HepG2 (cell line): ENCODE measurements at regions not wholly inside any gene's neighbourhood (a gene's known extent, or its start where the extent isn't known, plus 50 kb on each side); places are given as distances from the start of the nearest gene placed in this dataset.

Source experiments
- ATAC-seq: fragments of 200-7000 bp; cut with Tn5 transposase; 3 replicates; pipeline ENCODE4 v1.9.1; 2020; ENCODE audit warnings: mild to moderate bottlenecking, moderate library complexity
- BruUV-seq: library from RNA; stranded (reverse); fragments of 400-500 nt; replicated peaks from 2 replicates; lab custom pipeline; 2021; lab: Mats Ljungman, UMichigan
- CTCF ChIA-PET: fragments of 300-600 bp; formaldehyde crosslinking; extraction: SDS; loops from one replicate; lab custom pipeline; 2021; ENCODE audit warnings: low total read pairs, inconsistent platforms, low intra/inter-chr PET ratio; lab: Yijun Ruan, JAX
- POLR2A ChIA-PET: fragments of 350-600 bp; sonication (Branson Sonifier 250); formaldehyde crosslinking; loops from one replicate; lab custom pipeline; 2020; ENCODE audit warnings: antibody characterized with exemption, inconsistent platforms; lab: Yijun Ruan, JAX
- DNase-seq: peaks from one replicate; pipeline ENCODE4 v3.0.0-alpha.2; 2015; ENCODE audit warnings: low spot score
- FAIRE-seq: peaks from 3 replicates; lab custom pipeline; 2011; peaks lifted over from hg19 to GRCh38; lab: Jason Lieb, UNC
- H2AFZ ChIP-seq: one replicate; pipeline ENCODE4 v1.6.1; 2011; ENCODE audit warnings: low read length, inconsistent platforms
- H3K27ac ChIP-seq: fragments of 300-600 bp; 3 replicates; pipeline ENCODE4 v1.8.0; 2011; ENCODE audit warnings: mixed run types, mild to moderate bottlenecking, mixed read lengths, low read length, inconsistent platforms; ENCODE audit not compliant: insufficient read depth; ENCODE audit errors: extremely low read length
- H3K27me3 ChIP-seq, 2 experiments: fragments of 200-600 bp in 1 of 2; 2 replicates in 1 of 2; 3 replicates in 1 of 2; pipeline versions ENCODE4 v1.6.0 to v1.8.0; 2011; ENCODE audit warnings: low read length in 2 of 2, mild to moderate bottlenecking in 2 of 2, moderate library complexity in 2 of 2, inconsistent platforms in 1 of 2; ENCODE audit not compliant: insufficient read depth in 2 of 2, control insufficient read depth in 1 of 2
- H3K36me3 ChIP-seq, 2 experiments: fragments of 200-600 bp in 1 of 2; replicated peaks in 1 of 2; 2 replicates in 1 of 2; 3 replicates in 1 of 2; pipeline versions ENCODE4 v1.5.1 to v1.8.0; 2011; ENCODE audit warnings: low read length in 2 of 2, inconsistent platforms in 1 of 2; ENCODE audit not compliant: insufficient read depth in 2 of 2, control insufficient read depth in 1 of 2
- H3K4me1 ChIP-seq: 2 replicates; pipeline ENCODE4 v1.5.1; 2012; ENCODE audit warnings: low read length, inconsistent platforms; ENCODE audit not compliant: insufficient read depth
- H3K4me2 ChIP-seq: 2 replicates; pipeline ENCODE4 v1.6.0; 2011; ENCODE audit warnings: low read depth, low read length, inconsistent platforms
- H3K4me3 ChIP-seq, 3 experiments: fragments of 200-600 bp in 1 of 3; sonication (generic), shearing (Covaris generic) in 1 of 3; replicated peaks in 1 of 3; 2 replicates each; pipeline ENCODE4 v1.5.1; 2011 to 2016; ENCODE audit warnings: low read length in 3 of 3, inconsistent platforms in 2 of 3, low read depth in 2 of 3, mild to moderate bottlenecking in 2 of 3, control low read depth in 1 of 3, mixed read lengths in 1 of 3; ENCODE audit not compliant: insufficient read depth in 1 of 3
- H3K79me2 ChIP-seq: one replicate; pipeline ENCODE4 v1.6.1; 2011; ENCODE audit warnings: low read length, inconsistent platforms; ENCODE audit not compliant: insufficient read depth
- H3K9ac ChIP-seq: 2 replicates; pipeline ENCODE4 v1.6.0; 2011; ENCODE audit warnings: mild to moderate bottlenecking, low read depth, low read length, inconsistent platforms; ENCODE audit not compliant: insufficient read depth
- H3K9me3 ChIP-seq: 2 replicates; pipeline ENCODE4 v1.5.1; 2012; ENCODE audit warnings: mild to moderate bottlenecking, low read length
- H4K20me1 ChIP-seq: 2 replicates; pipeline ENCODE4 v1.6.0; 2011; ENCODE audit warnings: inconsistent platforms, mild to moderate bottlenecking, low read length, moderate library complexity; ENCODE audit not compliant: insufficient read depth
- CENPT ChIP-seq: sonication (generic); formaldehyde crosslinking; IDR thresholded peaks from 2 replicates; pipeline ENCODE4 v1.8.0; 2022; ENCODE audit warnings: low read depth, mild to moderate bottlenecking, moderate library complexity, missing genetic modification reagents
- GPBP1L1 ChIP-seq: sonication (generic); formaldehyde crosslinking; IDR thresholded peaks from 2 replicates; pipeline ENCODE4 v1.5.0; 2020; ENCODE audit warnings: mild to moderate bottlenecking, missing genetic modification reagents
- GTF3A ChIP-seq: sonication (generic); formaldehyde crosslinking; conservative IDR thresholded peaks from 2 replicates; pipeline ENCODE4 v1.4.0; 2020; ENCODE audit warnings: mild to moderate bottlenecking, missing genetic modification reagents
- KDM3A ChIP-seq: IDR thresholded peaks from 2 replicates; pipeline ENCODE4 v1.6.1; 2018; ENCODE audit warnings: low read depth, missing compliant biosample characterization
- MNT ChIP-seq: fragments of 450-650 bp; IDR thresholded peaks from 2 replicates; pipeline ENCODE4 v1.6.1; 2016
- NFKBIZ ChIP-seq: IDR thresholded peaks from 2 replicates; pipeline ENCODE4 v1.6.1; 2018; ENCODE audit warnings: missing genetic modification reagents, missing compliant biosample characterization
- NONO ChIP-seq, 2 experiments: fragments of 450-650 bp in 1 of 2; sonication (generic) in 1 of 2; formaldehyde crosslinking in 1 of 2; IDR thresholded peaks in 1 of 2; conservative IDR thresholded peaks in 1 of 2; 2 replicates each; pipeline versions ENCODE4 v1.6.1 to v1.8.0; 2017 to 2022; ENCODE audit warnings: mild to moderate bottlenecking in 1 of 2, missing genetic modification reagents in 1 of 2, moderate library complexity in 1 of 2
- NR1H2 ChIP-seq: sonication (generic); formaldehyde crosslinking; IDR thresholded peaks from 2 replicates; pipeline ENCODE4 v1.8.1; 2022; ENCODE audit warnings: low read depth, missing genetic modification reagents, borderline replicate concordance
- RFXAP ChIP-seq: sonication (generic); formaldehyde crosslinking; IDR thresholded peaks from 2 replicates; pipeline ENCODE4 v1.4.0; 2020; ENCODE audit warnings: missing genetic modification reagents, borderline replicate concordance
- SAFB2 ChIP-seq: sonication (generic); formaldehyde crosslinking; IDR thresholded peaks from 2 replicates; pipeline ENCODE4 v1.5.1; 2020; ENCODE audit warnings: missing genetic modification reagents, low read depth, mild to moderate bottlenecking, borderline replicate concordance
- SP140L ChIP-seq: sonication (generic); formaldehyde crosslinking; IDR thresholded peaks from 2 replicates; pipeline ENCODE4 v1.4.0; 2020; ENCODE audit warnings: missing genetic modification reagents, borderline replicate concordance
- SPEN ChIP-seq: sonication (generic); formaldehyde crosslinking; IDR thresholded peaks from 2 replicates; pipeline ENCODE4 v1.5.1; 2020; ENCODE audit warnings: low read depth, mild to moderate bottlenecking, missing genetic modification reagents
- SRY ChIP-seq: sonication (generic); formaldehyde crosslinking; IDR thresholded peaks from 2 replicates; pipeline ENCODE4 v1.8.0; 2022; ENCODE audit warnings: mild to moderate bottlenecking, missing genetic modification reagents
- THRA ChIP-seq: sonication (generic); formaldehyde crosslinking; IDR thresholded peaks from 2 replicates; pipeline ENCODE4 v1.4.0; 2020; ENCODE audit warnings: missing genetic modification reagents, borderline replicate concordance
- ZNF225 ChIP-seq: sonication (generic); formaldehyde crosslinking; IDR thresholded peaks from 2 replicates; pipeline ENCODE4 v1.4.0; 2020; ENCODE audit warnings: mild to moderate bottlenecking, missing genetic modification reagents
- ZNF329 ChIP-seq: sonication (generic); formaldehyde crosslinking; IDR thresholded peaks from 2 replicates; pipeline ENCODE4 v1.9.0; 2021; ENCODE audit warnings: low read depth, mild to moderate bottlenecking, missing genetic modification reagents
- ZNF354B ChIP-seq: sonication (generic); formaldehyde crosslinking; IDR thresholded peaks from 2 replicates; pipeline ENCODE4 v1.8.0; 2022; ENCODE audit warnings: mild to moderate bottlenecking, missing genetic modification reagents
- ZNF605 ChIP-seq: sonication (generic); formaldehyde crosslinking; IDR thresholded peaks from 2 replicates; pipeline ENCODE4 v1.8.0; 2022; ENCODE audit warnings: mild to moderate bottlenecking, missing genetic modification reagents
- ZNF749 ChIP-seq: sonication (generic); formaldehyde crosslinking; IDR thresholded peaks from 2 replicates; pipeline ENCODE4 v1.8.0; 2022; ENCODE audit warnings: mild to moderate bottlenecking, missing genetic modification reagents, moderate library complexity, borderline replicate concordance
- WGBS: methylation state at CpG from one replicate; pipeline ENCODE4 v1.1.6; 2017; ENCODE audit warnings: low lambda C conversion rate; 5-methylcytosine and 5-hydroxymethylcytosine counted together
- in situ Hi-C: cut with HindIII; loops from 2 replicates; pipeline ENCODE4 v1.10.0; 2017; ENCODE audit warnings: low pct_unique_long_range_greater_than_20kb; ENCODE audit not compliant: extremely low pct_ligation_motif_present
- intact Hi-C: fragments of 100-400 bp; cut with micrococcal nuclease; formaldehyde crosslinking; loops from one replicate; pipeline ENCODE4 v1.10.0; 2022; ENCODE audit not compliant: unreplicated experiment

- no peaks in the 10 kb centered on the region for H3K9me3 ChIP-seq
- H3K4me3 ChIP-seq: no peak overlapping the region
- 49% methylated on average over 5 of the region's 6 CpGs for WGBS
- peaks cover 4 to 65% of the 10 kb centered on the region in 2 experiments; a peak in 3 of 5 replicates for H3K27me3 ChIP-seq
- H3K79me2 ChIP-seq: no peaks in the 10 kb centered on the region
- H3K27ac ChIP-seq: no peak overlapping the region
- H4K20me1 ChIP-seq: peaks cover 2% of the 10 kb centered on the region; the same call in 1 of the 2 replicates
- DNase-seq: no peak
- in situ Hi-C loops (no loop called here), intact Hi-C loops (no loop called here)
- H2AFZ ChIP-seq: no peak overlapping the region
- ChIA-PET CTCF (no interaction called here), POLR2A (no interaction called here)
- no peak overlapping the region for H3K9ac ChIP-seq
- H3K4me1 ChIP-seq: no peaks in the 10 kb centered on the region
- BruUV-seq: no TSS peak
- TF ChIP-seq ZNF354B (CRISPR knock-in tag): no peak
- TF ChIP-seq GPBP1L1: no peak
- TF ChIP-seq MNT: no peak
- no peak for TF ChIP-seq NFKBIZ (CRISPR knock-in tag)
- TF ChIP-seq SP140L (CRISPR knock-in tag): no peak
- TF ChIP-seq THRA: no peak
- TF ChIP-seq ZNF605 (CRISPR knock-in tag): no peak
- TF ChIP-seq SPEN (CRISPR knock-in tag): no peak
- no peak for TF ChIP-seq RFXAP (CRISPR knock-in tag)
- no peak for TF ChIP-seq SAFB2 (CRISPR knock-in tag)
- TF ChIP-seq ZNF749 (CRISPR knock-in tag): no peak
- TF ChIP-seq SRY (CRISPR knock-in tag): no peak
- TF ChIP-seq ZNF329 (CRISPR knock-in tag): no peak
- TF ChIP-seq CENPT (CRISPR knock-in tag): no peak
- TF ChIP-seq KDM3A (CRISPR knock-in tag): no peak
- TF ChIP-seq NONO (IDR thresholded peaks at IDR 0.05): no peak
- TF ChIP-seq NONO (CRISPR knock-in tag; conservative IDR thresholded peaks at IDR 0.05): no peak
- TF ChIP-seq GTF3A: no peak
- TF ChIP-seq NR1H2: no peak
- TF ChIP-seq ZNF225 (CRISPR knock-in tag): no peak
- ATAC-seq: no peak
- no peaks in the 10 kb centered on the region for H3K36me3 ChIP-seq
- FAIRE-seq: no peak
- no peak overlapping the region for H3K4me2 ChIP-seq
Measured at GRCh38 chr7:88927-89231, 103.5 kb upstream of the FAM20C start.
